ENCODE measurements at regions not wholly inside any gene's neighbourhood (a gene's known extent, or its start where the extent isn't known, plus 50 kb on each side); places are given as distances from the start of the nearest gene placed in this dataset.

DNA sequence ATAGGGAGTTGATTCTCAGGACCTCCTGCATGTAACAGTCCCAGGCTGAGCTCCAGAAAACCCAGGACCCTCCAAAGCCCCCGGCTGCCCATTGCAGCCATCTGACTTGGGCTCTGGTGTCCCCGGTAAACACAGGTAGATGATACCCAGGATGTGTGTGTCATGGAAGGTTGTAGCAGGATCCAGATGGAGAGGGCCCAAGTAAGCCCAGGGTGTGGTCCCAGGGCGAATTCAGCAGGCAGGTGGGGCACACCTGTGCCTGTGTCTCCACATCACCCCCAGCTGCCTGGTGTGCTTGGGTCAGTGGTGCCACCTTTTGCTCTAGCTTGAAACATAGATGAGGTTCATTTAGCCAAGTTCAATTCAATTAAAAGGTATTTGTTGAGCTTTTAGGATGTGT lies 524.1 kb downstream of the GLRX3 start:
- Histone ChIP-seq H3K4me3 (ENCODE audit: low read depth, low read length) (no peak overlapping the region), H3K27me3 (ENCODE audit: control insufficient read depth, insufficient read depth, low read length) (no peaks in the 10 kb centered on the region), H3K36me3 (ENCODE audit: control insufficient read depth, insufficient read depth, low read length) (no peaks in the 10 kb centered on the region)
- POLR2A ChIA-PET, result no interaction called here
- no peak for DNase-seq (ENCODE audit: low read depth)
- TF ChIP-seq, protein P1, sequence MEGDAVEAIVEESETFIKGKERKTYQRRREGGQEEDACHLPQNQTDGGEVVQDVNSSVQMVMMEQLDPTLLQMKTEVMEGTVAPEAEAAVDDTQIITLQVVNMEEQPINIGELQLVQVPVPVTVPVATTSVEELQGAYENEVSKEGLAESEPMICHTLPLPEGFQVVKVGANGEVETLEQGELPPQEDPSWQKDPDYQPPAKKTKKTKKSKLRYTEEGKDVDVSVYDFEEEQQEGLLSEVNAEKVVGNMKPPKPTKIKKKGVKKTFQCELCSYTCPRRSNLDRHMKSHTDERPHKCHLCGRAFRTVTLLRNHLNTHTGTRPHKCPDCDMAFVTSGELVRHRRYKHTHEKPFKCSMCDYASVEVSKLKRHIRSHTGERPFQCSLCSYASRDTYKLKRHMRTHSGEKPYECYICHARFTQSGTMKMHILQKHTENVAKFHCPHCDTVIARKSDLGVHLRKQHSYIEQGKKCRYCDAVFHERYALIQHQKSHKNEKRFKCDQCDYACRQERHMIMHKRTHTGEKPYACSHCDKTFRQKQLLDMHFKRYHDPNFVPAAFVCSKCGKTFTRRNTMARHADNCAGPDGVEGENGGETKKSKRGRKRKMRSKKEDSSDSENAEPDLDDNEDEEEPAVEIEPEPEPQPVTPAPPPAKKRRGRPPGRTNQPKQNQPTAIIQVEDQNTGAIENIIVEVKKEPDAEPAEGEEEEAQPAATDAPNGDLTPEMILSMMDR (IDR thresholded peaks at IDR 0.05; ENCODE audit: insufficient read depth, low read depth, low read length), result no peak
- CTCF ChIA-PET, result no interaction called here

GRCh38 chr10:130661419-130661818 lies 525.2 kb downstream of the GLRX3 start:
- TF ChIP-seq, protein P1 (IDR thresholded peaks at IDR 0.05; ENCODE audit: insufficient read depth, low read depth, low read length), result no peak
- ChIA-PET POLR2A (no interaction called here), CTCF (no interaction called here)
- H3K4me3 ChIP-seq (ENCODE audit: low read depth, low read length), result no peak overlapping the region
- no peaks in the 10 kb centered on the region for H3K36me3 ChIP-seq (ENCODE audit: control insufficient read depth, insufficient read depth, low read length)
- H3K27me3 ChIP-seq (ENCODE audit: control insufficient read depth, insufficient read depth, low read length), result no peaks in the 10 kb centered on the region
- DNase-seq (ENCODE audit: low read depth), result no peak

- Histone ChIP-seq H3K36me3 (ENCODE audit: control insufficient read depth, insufficient read depth, low read length) (no peaks in the 10 kb centered on the region), H3K27me3 (ENCODE audit: control insufficient read depth, insufficient read depth, low read length) (no peaks in the 10 kb centered on the region), H3K4me3 (ENCODE audit: low read depth, low read length) (no peak overlapping the region)
- DNase-seq (ENCODE audit: low read depth), result no peak
- CTCF ChIA-PET, result no interaction called here
- POLR2A ChIA-PET, result no interaction called here
- TF ChIP-seq, protein P1 (IDR thresholded peaks at IDR 0.05; ENCODE audit: insufficient read depth, low read depth, low read length), result no peak
Measured at GRCh38 chr10:130662775-130663174, 526.6 kb downstream of the GLRX3 start.

- TF ChIP-seq, protein P1 (IDR thresholded peaks at IDR 0.05; ENCODE audit: insufficient read depth, low read depth, low read length), result no peak
- POLR2A ChIA-PET, result no interaction called here
Measured at GRCh38 chr10:130664526-130664925, 528.3 kb downstream of the GLRX3 start.

DNA sequence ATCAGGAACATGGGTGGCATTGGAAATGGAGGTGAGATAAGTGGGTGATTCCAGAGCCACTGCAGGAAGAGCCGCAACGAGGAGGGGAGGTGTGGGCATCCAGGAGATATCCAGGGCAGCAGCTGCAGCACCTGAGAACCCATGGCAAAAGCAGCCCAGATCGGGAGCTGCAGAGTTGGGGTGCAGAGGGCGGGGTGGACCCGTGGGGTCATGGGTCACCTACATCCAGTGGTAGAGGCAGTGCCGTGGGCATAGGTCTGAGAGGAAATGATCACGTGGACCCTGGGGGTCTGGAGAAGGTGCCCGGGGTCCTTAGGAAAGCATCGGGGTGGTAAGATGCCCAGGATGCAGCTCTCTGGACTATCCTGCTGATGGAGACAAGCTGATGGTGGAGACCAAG lies 530.0 kb downstream of the GLRX3 start:
- CTCF ChIA-PET, result no interaction called here
- TF ChIP-seq, protein P1 (IDR thresholded peaks at IDR 0.05; ENCODE audit: insufficient read depth, low read depth, low read length), result no peak

More at GRCh38 chr10:130664526-130664925, 528.3 kb downstream of the GLRX3 start:
- CTCF ChIA-PET, result no interaction called here
- Histone ChIP-seq H3K4me3 (ENCODE audit: low read depth, low read length) (no peak overlapping the region), H3K27me3 (ENCODE audit: control insufficient read depth, insufficient read depth, low read length) (no peaks in the 10 kb centered on the region), H3K36me3 (ENCODE audit: control insufficient read depth, insufficient read depth, low read length) (no peaks in the 10 kb centered on the region)
- DNase-seq (ENCODE audit: low read depth), result no peak

More for the DNA sequence above, 530.0 kb downstream of the GLRX3 start:
- Histone ChIP-seq H3K4me3 (ENCODE audit: low read depth, low read length) (no peak overlapping the region), H3K27me3 (ENCODE audit: control insufficient read depth, insufficient read depth, low read length) (no peaks in the 10 kb centered on the region), H3K36me3 (ENCODE audit: control insufficient read depth, insufficient read depth, low read length) (no peaks in the 10 kb centered on the region)
- POLR2A ChIA-PET, result no interaction called here
- DNase-seq (ENCODE audit: low read depth), result no peak

Data from BJ (cell line).